ENCODE measurements at regions not wholly inside any gene's neighbourhood (a gene's known extent, or its start where the extent isn't known, plus 50 kb on each side); places are given as distances from the start of the nearest gene placed in this dataset.

- TF ChIP-seq CTCF (IDR thresholded peaks at IDR 0.05), result no peak
- TF ChIP-seq EZH2 (IDR thresholded peaks at IDR 0.05), result no peak
These were observed 114.9 kb upstream of the NANOS1 start for GRCh38 chr10:118914629-118915028.
